Astrocyte of the cerebellum (primary cell): ENCODE measurements at regions not wholly inside any gene's neighbourhood (a gene's known extent, or its start where the extent isn't known, plus 50 kb on each side); places are given as distances from the start of the nearest gene placed in this dataset.

ENCODE experiments used
- DNase-seq: peaks from one replicate; pipeline ENCODE4 v3.0.0-alpha.2; 2011; ENCODE audit warnings: low read depth
- H3K4me3 ChIP-seq: 2 replicates; pipeline ENCODE4 v1.5.1; 2011; ENCODE audit warnings: mild to moderate bottlenecking, low read depth, low read length, moderate library complexity
- in situ Hi-C: cut with HindIII; loops from 2 replicates; pipeline ENCODE4 v1.10.0; 2017; ENCODE audit warnings: low sequenced_read_pairs
- TF ChIP-seq, protein P1 (sequence below): IDR thresholded peaks from 2 replicates; pipeline ENCODE4 v1.5.1; 2012; ENCODE audit warnings: low read length, low read depth, moderate library complexity, mild to moderate bottlenecking; ENCODE audit errors: missing control alignments

DNA sequence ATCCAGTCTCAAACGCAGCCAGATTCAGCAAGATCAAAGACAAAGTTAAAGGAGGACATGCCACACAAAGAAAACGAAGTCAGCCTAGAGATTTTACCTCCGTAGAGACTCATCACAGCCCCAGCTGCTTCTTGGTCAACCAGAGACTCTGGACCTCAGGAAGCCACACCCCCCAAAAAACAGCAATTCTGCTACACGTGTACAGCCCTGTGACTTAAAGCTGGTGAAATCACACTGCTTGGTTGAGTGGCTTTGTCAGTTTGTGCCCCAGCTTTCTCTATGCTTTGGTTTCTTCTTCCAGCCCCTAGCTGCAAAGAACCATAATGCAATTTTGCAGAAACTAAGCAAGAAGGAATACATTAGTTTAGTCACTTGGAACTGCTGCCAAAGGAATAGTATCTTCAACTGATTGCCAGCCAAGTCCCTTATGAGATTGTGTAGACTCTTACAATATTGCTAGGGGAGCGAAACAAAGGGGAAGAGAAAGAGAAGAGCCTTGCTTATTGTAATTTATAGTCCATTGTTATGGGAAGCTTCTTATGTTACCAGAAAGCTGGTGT lies 158.8 kb upstream of the ZNF462 start:
- H3K4me3 ChIP-seq = no peak overlapping the region
- TF ChIP-seq, protein P1, sequence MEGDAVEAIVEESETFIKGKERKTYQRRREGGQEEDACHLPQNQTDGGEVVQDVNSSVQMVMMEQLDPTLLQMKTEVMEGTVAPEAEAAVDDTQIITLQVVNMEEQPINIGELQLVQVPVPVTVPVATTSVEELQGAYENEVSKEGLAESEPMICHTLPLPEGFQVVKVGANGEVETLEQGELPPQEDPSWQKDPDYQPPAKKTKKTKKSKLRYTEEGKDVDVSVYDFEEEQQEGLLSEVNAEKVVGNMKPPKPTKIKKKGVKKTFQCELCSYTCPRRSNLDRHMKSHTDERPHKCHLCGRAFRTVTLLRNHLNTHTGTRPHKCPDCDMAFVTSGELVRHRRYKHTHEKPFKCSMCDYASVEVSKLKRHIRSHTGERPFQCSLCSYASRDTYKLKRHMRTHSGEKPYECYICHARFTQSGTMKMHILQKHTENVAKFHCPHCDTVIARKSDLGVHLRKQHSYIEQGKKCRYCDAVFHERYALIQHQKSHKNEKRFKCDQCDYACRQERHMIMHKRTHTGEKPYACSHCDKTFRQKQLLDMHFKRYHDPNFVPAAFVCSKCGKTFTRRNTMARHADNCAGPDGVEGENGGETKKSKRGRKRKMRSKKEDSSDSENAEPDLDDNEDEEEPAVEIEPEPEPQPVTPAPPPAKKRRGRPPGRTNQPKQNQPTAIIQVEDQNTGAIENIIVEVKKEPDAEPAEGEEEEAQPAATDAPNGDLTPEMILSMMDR = peak; percentile 7
- DNase-seq = no peak
- in situ Hi-C loops = no loop called here

DNA sequence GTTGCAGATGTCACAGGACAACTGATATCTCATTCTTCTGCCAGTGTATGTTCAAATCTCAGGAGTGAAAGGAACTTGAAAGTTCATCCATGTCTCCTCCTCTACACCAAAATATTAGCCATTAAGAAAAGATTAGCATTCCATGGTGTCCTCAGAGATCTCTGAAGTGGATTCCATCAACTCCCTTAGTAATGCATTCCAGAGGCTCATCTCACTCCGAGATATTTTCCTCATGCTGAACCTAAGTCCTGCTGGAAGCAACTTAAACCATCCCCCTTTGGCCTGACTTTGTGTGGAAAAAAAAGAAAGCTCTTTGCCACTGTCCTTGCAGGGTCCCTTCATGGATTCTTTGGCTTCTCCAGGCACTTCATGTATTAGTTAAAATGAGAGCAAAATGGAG lies 155.7 kb upstream of the ZNF462 start:
- in situ Hi-C loops = no loop called here
- no peak for DNase-seq
- TF ChIP-seq, protein P1 = no peak
- H3K4me3 ChIP-seq = no peak overlapping the region

DNA sequence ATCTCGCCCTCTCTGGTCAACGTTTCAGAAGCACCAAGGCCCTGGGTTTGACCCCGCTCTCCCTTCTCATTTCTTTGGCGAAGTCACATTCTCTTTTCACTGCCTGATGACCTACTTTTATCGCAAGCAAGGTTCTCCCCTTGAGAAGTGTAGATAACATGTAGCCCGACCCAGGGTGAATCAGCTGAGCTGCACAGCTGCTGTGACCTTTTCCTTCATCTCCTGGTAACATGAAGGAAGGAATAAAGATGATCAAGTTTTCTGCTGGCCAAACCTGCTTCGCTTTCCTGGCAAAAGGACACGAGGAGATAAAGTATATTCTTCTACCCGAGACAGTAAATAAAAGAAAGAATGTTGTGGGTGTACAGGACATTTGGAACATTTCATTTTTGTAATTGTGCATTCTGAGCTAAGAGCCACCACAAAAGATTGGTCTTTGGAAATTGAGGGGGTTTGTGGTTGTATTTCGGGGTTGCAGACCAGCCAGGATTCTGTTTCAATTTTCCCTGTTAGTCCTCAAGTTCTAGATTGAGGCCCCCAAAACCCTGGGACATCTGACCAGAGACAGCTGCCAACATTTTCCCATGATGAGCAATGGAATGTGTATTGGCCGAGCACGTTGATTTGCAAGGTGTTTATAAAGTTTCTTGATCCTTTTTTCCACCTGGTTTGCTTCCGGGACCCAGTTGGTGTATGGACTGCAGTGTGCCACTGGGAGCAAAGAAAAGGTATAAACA lies 155.1 kb upstream of the ZNF462 start:
- DNase-seq = no peak
- TF ChIP-seq, protein P1 = no peak
- H3K4me3 ChIP-seq = no peak overlapping the region
- in situ Hi-C loops = no loop called here

DNA sequence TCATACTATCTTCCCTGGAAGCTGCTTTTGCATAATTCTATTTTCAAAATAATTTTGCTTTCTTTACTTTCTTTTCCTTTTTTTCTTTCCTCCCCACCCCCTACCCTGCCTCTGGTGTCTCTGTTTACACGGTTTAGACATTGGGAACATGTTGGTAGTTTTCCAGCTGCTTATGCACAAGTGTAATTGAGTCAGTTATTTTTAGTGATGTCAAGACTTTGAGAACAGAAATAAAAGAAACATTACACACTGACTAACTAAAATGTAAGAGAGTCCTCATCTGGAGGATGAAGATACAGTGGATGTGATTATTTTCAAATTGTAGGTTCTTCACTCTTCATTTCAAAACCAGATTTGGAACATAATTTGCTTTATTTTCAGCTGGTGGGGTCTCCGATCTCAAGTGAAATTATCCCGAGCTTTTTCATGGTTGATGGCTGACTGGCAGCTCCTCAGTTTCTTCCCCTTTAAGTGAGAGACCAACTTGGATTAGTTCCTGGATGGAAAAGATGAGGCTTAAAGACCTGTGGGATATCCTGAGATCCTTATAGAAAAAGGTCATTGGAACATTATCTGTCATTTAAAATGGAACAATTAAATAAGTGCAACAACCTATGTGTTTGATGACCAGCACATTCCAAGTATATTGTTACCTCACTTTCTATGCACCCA lies 154.4 kb upstream of the ZNF462 start:
- in situ Hi-C loops = no loop called here
- DNase-seq = no peak
- H3K4me3 ChIP-seq = no peak overlapping the region
- TF ChIP-seq, protein P1 = no peak

DNA sequence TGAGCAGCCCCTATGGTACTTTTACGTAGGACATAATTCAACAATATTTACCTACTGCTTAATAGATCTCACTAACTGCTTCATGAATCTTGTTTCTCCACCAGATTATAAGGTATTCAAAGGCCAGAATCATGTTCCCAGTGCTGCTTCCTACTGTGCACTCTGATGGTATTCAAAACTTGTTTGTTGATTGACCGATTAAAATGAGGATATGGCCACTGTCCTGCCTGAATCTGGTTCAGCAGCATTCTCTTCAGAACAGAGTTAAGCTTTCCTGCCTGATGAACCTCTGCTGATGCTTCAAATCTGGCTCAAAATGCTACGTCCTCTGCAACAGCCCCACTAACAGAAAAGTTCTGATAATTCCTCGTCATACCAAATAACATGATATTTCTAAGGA lies 150.7 kb upstream of the ZNF462 start:
- no peak for DNase-seq
- in situ Hi-C loops = no loop called here
- TF ChIP-seq, protein P1 = no peak
- no peak overlapping the region for H3K4me3 ChIP-seq

DNA sequence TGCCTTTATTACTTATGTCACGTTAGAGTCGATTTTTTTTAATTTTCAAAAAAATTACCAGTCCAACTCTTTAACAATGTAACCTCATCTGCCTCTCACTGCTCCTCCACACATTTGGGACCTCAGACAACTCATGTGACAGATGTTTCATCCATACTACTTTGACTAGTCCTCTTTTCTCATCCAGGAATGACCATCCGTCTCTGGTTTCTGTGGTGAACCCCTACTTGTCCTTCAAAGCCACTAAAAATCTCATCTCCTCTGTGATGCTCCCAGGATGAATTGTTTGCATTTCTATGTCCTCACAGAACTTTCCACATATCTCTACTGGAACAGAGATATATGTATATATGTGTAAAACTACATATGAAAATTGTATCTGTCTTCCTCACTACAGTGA lies 149.8 kb upstream of the ZNF462 start:
- H3K4me3 ChIP-seq = no peak overlapping the region
- DNase-seq = no peak
- in situ Hi-C loops = no loop called here
- TF ChIP-seq, protein P1 = no peak
